ENCODE measurements at regions not wholly inside any gene's neighbourhood (a gene's known extent, or its start where the extent isn't known, plus 50 kb on each side); places are given as distances from the start of the nearest gene placed in this dataset.
"Not testable (repeated sequence)": the region's sequence is repeated elsewhere in the genome, so short reads cannot be mapped to it uniquely, and the experiment has no call there.

DNA sequence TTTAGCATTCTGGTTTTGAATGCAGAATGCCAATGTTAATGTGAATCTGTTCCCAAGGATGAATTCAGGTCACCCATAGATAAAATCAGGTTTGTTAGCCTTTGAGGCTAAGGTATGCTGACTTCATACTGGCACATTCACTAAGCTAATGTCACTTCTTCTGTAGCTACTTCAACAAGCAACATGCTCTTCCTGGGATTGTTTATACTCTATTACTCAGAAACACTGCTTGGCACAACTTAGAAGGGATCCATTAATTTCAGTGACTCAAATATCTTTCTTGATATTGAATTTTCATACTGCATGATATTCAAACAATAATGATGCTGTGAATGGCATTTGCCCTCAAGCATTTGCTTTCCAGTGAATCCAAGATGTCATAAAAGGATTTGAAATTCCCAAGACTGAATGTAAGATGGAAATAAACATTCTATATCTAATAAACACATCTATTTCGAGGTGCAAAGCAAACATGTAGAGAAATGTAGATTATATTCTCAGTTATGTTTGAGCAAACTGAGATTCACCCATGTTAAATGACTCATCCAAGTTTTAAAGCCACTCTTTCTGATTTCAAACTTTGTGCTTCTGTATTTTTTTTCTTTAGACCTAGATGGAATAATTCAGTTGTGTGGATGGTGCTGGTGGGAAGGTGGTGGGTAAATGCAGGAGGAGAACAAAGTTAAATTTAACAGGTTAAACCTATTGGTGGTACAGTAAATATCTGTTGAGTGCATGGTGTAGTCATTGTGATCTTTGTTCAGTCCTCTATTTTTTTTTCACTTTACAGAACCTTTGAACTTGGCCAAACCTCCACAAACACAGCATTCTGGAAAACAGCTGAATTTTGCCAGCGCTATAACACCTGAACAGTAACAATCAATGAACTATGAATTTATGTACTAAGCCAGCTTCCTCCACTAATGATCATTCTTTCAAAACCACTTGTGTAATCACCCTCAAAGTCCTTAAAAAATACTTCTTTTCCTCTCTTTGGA, 162.1 kb upstream of the XIRP2 start:
- ChIA-PET CTCF (no interaction called here), POLR2A (no interaction called here)
- no peak for DNase-seq
- Mint-ChIP-seq H3K9me3 (peaks cover 11% of the 10 kb centered on the region), H3K27ac (no peak overlapping the region), H3K4me3 (no peak overlapping the region), H3K27me3 (no peaks in the 10 kb centered on the region), H3K4me1 (ENCODE audit: low read depth) (no peaks in the 10 kb centered on the region), H3K36me3 (no peaks in the 10 kb centered on the region)
- intact Hi-C loops (cut with micrococcal nuclease): no loop called here

DNA sequence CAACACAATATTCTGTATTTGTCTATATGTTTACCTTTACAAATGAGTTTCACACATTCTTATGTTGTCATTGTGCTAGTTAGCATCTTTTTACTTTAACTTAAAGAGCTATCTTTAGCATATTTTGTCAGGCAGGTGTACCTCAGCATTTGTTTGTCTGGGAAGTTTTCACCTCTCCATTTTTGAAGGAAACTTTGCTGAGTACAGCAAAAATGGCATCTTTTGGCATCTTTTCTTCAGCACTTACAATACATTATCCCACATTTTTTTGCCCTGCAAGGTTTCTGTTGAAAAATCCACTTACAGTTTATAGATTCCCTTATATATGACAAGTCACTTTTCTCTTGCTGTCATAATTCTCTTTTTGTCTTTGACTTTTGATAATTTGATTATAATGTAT, 171.3 kb upstream of the XIRP2 start:
- CTCF ChIA-PET: no interaction called here
- H3K9me3 Mint-ChIP-seq: peaks cover 6% of the 10 kb centered on the region
- POLR2A ChIA-PET: no interaction called here

DNA sequence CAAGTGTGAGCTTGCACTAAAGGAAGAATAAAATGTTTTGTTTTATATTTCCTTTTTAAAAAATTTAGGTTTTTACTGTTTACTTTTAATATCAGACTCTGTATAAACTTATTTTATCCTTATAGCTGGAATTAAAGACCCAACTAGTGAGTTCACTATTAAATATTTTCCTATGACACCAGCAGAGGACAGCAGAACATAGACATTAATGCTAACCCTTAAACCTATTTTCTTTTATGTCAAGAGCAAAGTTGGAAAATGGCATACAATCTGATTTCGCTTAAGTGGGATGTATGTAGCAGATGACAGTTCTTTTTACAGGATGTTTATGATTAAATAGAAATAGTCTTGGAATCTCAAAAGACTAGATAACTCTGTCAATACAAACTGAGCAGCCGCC, 188.2 kb upstream of the XIRP2 start:
- no peak overlapping the region for H3K4me3 Mint-ChIP-seq
- H3K9me3 Mint-ChIP-seq: no peaks in the 10 kb centered on the region
- DNase-seq: no peak
- no peaks in the 10 kb centered on the region for H3K27me3 Mint-ChIP-seq
- intact Hi-C loops (cut with micrococcal nuclease): no loop called here
- H3K27ac Mint-ChIP-seq: no peak overlapping the region
- H3K36me3 Mint-ChIP-seq: no peaks in the 10 kb centered on the region
- ChIA-PET CTCF (no interaction called here), POLR2A (no interaction called here)
- no peaks in the 10 kb centered on the region for H3K4me1 Mint-ChIP-seq (ENCODE audit: low read depth)

More for the DNA sequence above, 171.3 kb upstream of the XIRP2 start:
- intact Hi-C loops (cut with micrococcal nuclease): no loop called here
- H3K4me3 Mint-ChIP-seq: no peak overlapping the region
- no peak for DNase-seq
- no peaks in the 10 kb centered on the region for H3K36me3 Mint-ChIP-seq
- H3K4me1 Mint-ChIP-seq (ENCODE audit: low read depth): no peaks in the 10 kb centered on the region
- H3K27me3 Mint-ChIP-seq: no peaks in the 10 kb centered on the region
- H3K27ac Mint-ChIP-seq: no peak overlapping the region

DNA sequence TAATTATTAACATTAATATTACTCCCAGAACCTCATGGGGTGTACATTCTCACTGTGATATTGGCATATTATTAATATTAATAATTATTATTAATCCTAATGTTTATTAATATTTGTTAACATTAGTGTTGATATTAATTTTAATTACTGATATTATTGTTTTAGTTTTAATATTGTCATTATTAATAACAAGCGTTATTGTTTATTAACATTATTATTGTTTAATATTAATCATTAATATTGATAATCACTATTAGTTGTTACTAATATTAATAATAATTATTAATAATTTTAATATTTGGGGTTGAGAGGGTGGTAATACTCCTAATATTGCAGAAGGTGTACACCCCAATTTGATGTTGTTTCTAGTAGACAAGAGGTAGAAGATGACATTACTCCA, 193.1 kb upstream of the XIRP2 start:
- no peaks in the 10 kb centered on the region for H3K4me1 Mint-ChIP-seq (ENCODE audit: low read depth)
- no peaks in the 10 kb centered on the region for H3K27me3 Mint-ChIP-seq
- H3K4me3 Mint-ChIP-seq: no peak overlapping the region
- H3K36me3 Mint-ChIP-seq: no peaks in the 10 kb centered on the region
- H3K27ac Mint-ChIP-seq: no peak overlapping the region
- DNase-seq: no peak
- peaks cover 15% of the 10 kb centered on the region for H3K9me3 Mint-ChIP-seq
- intact Hi-C loops (cut with micrococcal nuclease): loop anchor here (5.0 kb wide), 1 partner anchor 132 kb away; no protein-coding TSS in a partner anchor
- POLR2A ChIA-PET: no interaction called here
- CTCF ChIA-PET: no interaction called here

DNA sequence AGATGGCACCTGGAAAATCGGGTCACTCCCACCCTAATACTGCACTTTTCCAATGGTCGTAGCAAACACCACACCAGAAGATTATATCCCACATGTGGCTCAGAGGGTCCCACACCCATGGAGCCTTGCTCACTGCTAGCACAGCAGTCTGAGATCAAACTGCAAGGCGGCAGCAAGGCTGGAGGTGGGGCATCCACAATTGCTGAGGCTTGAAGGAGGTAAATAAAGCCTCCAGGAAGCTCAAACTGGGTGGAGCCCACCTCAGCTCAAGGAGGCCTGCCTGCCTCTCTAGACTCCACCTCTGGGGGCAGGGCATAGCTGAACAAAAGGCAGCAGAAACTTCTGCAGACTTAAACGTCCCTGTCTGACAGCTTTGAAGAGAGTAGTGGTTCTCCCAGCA, 192.0 kb upstream of the SCN7A start:
- DNase-seq; intact Hi-C loops (cut with micrococcal nuclease); H3K4me1 Mint-ChIP-seq (ENCODE audit: low read depth); POLR2A ChIA-PET; H3K27me3 Mint-ChIP-seq; H3K36me3 Mint-ChIP-seq; CTCF ChIA-PET; H3K27ac Mint-ChIP-seq; H3K4me3 Mint-ChIP-seq: not testable (repeated sequence)
- peaks cover 13% of the 10 kb centered on the region for H3K9me3 Mint-ChIP-seq

DNA sequence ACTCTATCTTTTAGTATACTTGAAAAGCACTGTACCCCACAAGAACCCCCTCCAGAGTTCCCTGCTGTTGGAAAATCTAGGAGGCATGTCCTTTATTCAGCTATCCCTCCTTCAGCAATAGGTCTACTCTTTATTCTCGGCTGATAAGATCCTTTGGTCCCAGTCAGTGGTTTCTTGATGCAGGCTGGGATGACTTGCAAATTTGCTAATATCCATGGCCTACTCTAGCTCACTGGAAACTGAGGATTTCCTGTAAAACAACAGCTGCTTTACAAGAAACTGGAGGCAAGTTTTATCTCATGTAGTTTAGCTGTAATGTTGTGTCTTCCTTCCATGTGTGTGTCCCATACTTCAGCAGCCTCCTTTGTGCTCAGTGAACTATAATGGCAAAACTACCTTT, 183.9 kb upstream of the SCN7A start:
- H3K9me3 Mint-ChIP-seq: no peaks in the 10 kb centered on the region
- DNase-seq: no peak
- no peaks in the 10 kb centered on the region for H3K36me3 Mint-ChIP-seq
- ChIA-PET CTCF (no interaction called here), POLR2A (no interaction called here)
- H3K4me1 Mint-ChIP-seq (ENCODE audit: low read depth): no peaks in the 10 kb centered on the region
- intact Hi-C loops (cut with micrococcal nuclease): no loop called here
- H3K27ac Mint-ChIP-seq: no peak overlapping the region
- no peak overlapping the region for H3K4me3 Mint-ChIP-seq
- no peaks in the 10 kb centered on the region for H3K27me3 Mint-ChIP-seq

DNA sequence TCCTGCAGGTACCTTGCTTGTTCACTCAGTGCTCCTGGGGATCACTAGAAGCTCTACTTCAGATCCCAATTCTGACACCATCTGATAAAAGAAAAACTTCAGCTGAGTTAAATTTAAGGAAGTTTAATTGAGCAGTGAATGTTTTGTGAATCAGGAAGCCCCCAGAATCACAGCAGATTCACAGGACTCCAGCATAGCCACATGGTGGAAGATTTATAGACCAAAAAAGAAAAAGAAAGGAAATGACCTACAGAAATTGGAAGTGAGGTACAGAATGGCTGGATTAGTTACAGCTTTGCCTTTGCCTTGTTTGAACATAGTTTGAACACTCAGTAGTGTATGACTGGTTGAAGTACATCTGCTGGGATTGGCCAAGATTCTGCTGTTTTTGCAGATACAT, 182.7 kb upstream of the SCN7A start:
- no peaks in the 10 kb centered on the region for H3K4me1 Mint-ChIP-seq (ENCODE audit: low read depth)
- no peaks in the 10 kb centered on the region for H3K36me3 Mint-ChIP-seq
- H3K9me3 Mint-ChIP-seq: no peaks in the 10 kb centered on the region
- intact Hi-C loops (cut with micrococcal nuclease): no loop called here
- ChIA-PET CTCF (no interaction called here), POLR2A (no interaction called here)
- DNase-seq: no peak
- H3K4me3 Mint-ChIP-seq: no peak overlapping the region
- H3K27me3 Mint-ChIP-seq: no peaks in the 10 kb centered on the region
- H3K27ac Mint-ChIP-seq: no peak overlapping the region

DNA sequence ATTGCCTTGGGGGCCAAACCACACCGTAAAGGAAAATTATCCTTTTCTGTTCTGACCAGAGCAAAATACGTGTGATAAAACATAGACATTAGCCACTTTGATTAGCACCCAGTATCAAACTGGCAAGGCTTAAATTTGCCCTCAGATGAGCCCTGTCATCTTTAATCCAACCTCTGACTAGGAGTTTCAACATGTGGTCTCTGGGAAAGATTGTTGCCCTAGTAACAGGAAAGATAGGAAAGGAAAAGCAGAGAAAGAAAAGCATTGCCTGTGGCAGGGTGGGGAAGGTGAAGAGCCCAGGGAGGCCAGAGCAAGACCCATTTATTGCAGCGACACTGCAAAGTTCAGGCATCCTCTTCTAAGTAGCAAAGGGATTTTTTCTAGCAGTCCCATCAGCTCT, 181.5 kb upstream of the SCN7A start:
- Mint-ChIP-seq H3K4me1 (ENCODE audit: low read depth) (no peaks in the 10 kb centered on the region), H3K27ac (no peak overlapping the region), H3K36me3 (no peaks in the 10 kb centered on the region), H3K27me3 (no peaks in the 10 kb centered on the region), H3K9me3 (no peaks in the 10 kb centered on the region), H3K4me3 (no peak overlapping the region)
- intact Hi-C loops (cut with micrococcal nuclease): no loop called here
- ChIA-PET POLR2A (no interaction called here), CTCF (no interaction called here)
- no peak for DNase-seq

DNA sequence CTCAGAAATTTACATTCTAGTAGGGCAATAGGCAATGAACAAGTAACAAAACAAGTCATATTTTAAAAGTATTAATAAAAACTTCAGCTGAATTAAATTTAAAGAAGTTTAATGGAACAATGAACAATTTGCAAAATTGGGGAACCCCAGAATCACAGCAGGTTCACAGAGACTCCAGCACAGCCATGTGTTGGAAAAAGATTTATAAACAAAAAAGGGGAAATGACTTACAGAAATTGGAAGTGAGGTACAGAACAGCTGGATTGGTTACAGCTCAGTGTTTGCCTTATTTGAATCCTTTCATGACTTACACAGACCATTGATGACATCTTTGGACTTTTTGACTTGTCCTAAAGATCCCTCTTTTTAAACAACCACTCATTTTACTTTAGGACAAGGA, 179.9 kb upstream of the SCN7A start:
- no peaks in the 10 kb centered on the region for H3K4me1 Mint-ChIP-seq (ENCODE audit: low read depth)
- H3K36me3 Mint-ChIP-seq: no peaks in the 10 kb centered on the region
- H3K4me3 Mint-ChIP-seq: no peak overlapping the region
- CTCF ChIA-PET: no interaction called here
- DNase-seq: no peak
- H3K27ac Mint-ChIP-seq: no peak overlapping the region
- H3K27me3 Mint-ChIP-seq: no peaks in the 10 kb centered on the region
- POLR2A ChIA-PET: no interaction called here
- H3K9me3 Mint-ChIP-seq: no peaks in the 10 kb centered on the region
- intact Hi-C loops (cut with micrococcal nuclease): no loop called here

DNA sequence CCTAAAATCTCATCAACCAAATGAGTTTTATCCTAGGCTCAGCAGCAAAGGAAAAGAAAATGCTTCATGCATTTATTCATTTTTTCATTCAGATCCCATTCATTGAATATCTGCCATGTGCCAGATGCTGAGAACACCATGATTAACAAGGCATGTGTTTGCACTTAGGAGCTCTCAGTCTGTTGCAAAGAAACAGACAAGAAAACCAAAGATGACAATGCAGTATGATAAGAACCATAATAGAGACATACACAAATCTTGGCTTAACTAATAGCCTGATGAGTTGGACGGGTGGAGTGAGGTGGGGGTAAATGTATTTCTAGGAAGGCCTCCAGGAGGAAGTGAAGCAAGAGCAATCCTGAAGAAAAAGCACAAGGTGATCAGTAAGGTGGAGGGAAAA, 177.8 kb upstream of the SCN7A start:
- ChIA-PET POLR2A (no interaction called here), CTCF (no interaction called here)
- no peak overlapping the region for H3K4me3 Mint-ChIP-seq
- no peak for DNase-seq
- H3K27ac Mint-ChIP-seq: no peak overlapping the region
- intact Hi-C loops (cut with micrococcal nuclease): no loop called here
- H3K36me3 Mint-ChIP-seq: no peaks in the 10 kb centered on the region
- no peaks in the 10 kb centered on the region for H3K4me1 Mint-ChIP-seq (ENCODE audit: low read depth)
- no peaks in the 10 kb centered on the region for H3K27me3 Mint-ChIP-seq
- H3K9me3 Mint-ChIP-seq: no peaks in the 10 kb centered on the region

DNA sequence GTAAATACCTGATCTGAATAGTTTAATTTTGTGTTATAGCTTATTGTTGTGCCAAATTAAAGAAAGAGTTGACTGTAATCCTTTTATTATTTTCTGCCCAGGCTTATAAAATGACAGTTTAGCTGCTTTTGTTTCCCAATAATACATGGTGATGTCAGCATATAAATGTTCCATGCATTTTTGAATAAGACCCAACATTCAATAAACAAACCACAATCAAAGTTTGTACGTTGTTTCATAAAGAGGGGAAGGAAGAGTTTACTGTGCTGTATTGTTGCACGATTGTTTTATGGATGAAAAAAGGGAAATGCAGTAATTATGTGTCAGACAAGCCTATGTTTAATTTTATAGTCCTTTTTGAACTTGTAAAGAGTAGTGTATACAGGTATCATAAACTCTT, 177.2 kb upstream of the SCN7A start:
- no peak overlapping the region for H3K27ac Mint-ChIP-seq
- H3K9me3 Mint-ChIP-seq: no peaks in the 10 kb centered on the region
- ChIA-PET POLR2A (no interaction called here), CTCF (no interaction called here)
- no peaks in the 10 kb centered on the region for H3K36me3 Mint-ChIP-seq
- no peaks in the 10 kb centered on the region for H3K27me3 Mint-ChIP-seq
- DNase-seq: no peak
- H3K4me1 Mint-ChIP-seq (ENCODE audit: low read depth): no peaks in the 10 kb centered on the region
- intact Hi-C loops (cut with micrococcal nuclease): no loop called here
- H3K4me3 Mint-ChIP-seq: no peak overlapping the region

DNA sequence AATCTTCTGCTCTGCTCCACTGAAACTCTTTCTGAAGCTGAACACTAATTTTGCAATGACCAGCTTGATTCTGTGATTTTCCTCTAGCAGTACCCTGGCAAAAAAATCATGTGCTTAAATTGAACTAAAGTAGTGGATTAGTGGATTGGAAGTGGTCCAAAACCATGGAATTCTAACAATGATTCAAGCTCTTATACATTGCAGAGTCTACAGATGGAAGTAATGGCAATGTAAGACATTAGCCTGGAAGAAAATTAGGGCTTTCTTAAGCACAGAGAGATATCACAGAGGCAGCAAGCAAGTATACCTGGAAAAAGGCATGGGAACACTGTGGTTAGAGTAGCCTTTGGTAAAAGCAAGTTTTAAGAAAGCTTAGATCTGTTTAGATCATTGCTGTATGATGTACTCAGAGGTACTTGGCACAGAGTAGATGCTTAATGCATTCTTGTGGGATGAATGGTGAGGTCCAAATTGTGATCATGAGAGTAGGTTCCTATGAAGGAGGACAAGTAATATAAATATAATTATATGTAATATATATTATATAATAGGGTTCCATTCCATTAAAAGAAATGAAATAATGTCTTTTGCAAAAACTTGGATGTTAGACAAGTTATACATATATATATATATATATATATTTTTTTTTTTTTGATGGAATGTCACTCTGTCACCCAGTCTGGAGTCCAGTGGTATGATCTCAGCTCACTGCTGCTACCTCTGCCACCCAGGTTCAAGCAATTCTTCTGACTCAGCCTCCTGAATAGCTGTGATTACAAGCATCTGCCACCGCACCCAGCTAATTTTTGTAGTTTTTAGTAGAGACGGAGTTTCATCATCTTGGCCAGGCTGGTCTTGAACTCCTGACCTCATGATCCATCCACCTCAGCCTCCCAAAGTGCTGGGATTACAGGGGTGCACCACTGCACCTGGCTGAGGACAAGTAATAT, 172.2 kb upstream of the SCN7A start:
- H3K36me3 Mint-ChIP-seq: no peaks in the 10 kb centered on the region
- intact Hi-C loops (cut with micrococcal nuclease): no loop called here
- H3K4me3 Mint-ChIP-seq: no peak overlapping the region
- H3K9me3 Mint-ChIP-seq: no peaks in the 10 kb centered on the region
- no peaks in the 10 kb centered on the region for H3K27me3 Mint-ChIP-seq
- no peaks in the 10 kb centered on the region for H3K4me1 Mint-ChIP-seq (ENCODE audit: low read depth)
- ChIA-PET CTCF (no interaction called here), POLR2A (no interaction called here)
- no peak for DNase-seq
- H3K27ac Mint-ChIP-seq: no peak overlapping the region

DNA sequence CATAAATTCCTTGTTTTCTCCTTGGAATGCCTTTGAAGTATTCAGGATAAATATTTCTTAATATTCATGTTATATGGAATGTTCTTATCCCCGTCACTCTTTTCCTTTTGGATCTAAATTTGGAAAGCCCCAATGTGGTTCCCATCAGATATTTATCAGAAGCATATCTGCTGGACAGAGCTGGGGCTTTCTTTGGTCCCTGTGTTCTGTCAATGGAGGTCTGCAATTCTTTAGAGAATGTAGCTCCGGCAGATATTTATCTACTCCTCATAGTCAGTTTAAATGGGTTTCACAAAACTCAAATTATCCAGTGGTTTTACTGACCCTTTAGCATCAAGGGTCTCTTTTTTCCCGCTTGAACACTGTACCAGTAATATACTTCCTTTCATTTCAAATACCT, 167.8 kb upstream of the SCN7A start:
- H3K27ac Mint-ChIP-seq: no peak overlapping the region
- intact Hi-C loops (cut with micrococcal nuclease): no loop called here

More for the DNA sequence above, 167.8 kb upstream of the SCN7A start:
- Mint-ChIP-seq H3K36me3 (no peaks in the 10 kb centered on the region), H3K9me3 (no peaks in the 10 kb centered on the region), H3K4me3 (no peak overlapping the region), H3K27me3 (no peaks in the 10 kb centered on the region), H3K4me1 (ENCODE audit: low read depth) (no peaks in the 10 kb centered on the region)
- ChIA-PET CTCF (no interaction called here), POLR2A (no interaction called here)
- DNase-seq: no peak
